ENCODE measurements at regions not wholly inside any gene's neighbourhood (a gene's known extent, or its start where the extent isn't known, plus 50 kb on each side); places are given as distances from the start of the nearest gene placed in this dataset.

DNA sequence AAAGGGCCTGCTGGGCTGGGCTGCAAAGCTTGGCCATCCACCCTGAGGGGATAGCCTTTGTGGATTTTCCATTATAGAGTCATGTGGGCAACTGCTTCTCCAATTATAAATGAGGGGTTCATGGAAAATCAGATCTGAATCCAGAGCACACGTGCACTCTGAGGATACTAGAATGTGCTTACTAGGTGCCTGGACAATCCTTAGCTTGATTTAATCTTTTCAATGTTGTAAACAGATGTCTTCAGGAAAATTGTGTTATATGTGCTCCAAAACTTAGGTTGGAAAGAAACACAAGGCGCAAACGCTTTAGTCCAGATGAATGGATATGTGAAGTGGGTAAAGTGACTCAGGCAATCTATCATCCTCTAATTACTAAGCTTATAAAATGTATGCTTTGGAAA is 92.0 kb downstream of the SLC17A6 start:
- TF ChIP-seq, protein P1, sequence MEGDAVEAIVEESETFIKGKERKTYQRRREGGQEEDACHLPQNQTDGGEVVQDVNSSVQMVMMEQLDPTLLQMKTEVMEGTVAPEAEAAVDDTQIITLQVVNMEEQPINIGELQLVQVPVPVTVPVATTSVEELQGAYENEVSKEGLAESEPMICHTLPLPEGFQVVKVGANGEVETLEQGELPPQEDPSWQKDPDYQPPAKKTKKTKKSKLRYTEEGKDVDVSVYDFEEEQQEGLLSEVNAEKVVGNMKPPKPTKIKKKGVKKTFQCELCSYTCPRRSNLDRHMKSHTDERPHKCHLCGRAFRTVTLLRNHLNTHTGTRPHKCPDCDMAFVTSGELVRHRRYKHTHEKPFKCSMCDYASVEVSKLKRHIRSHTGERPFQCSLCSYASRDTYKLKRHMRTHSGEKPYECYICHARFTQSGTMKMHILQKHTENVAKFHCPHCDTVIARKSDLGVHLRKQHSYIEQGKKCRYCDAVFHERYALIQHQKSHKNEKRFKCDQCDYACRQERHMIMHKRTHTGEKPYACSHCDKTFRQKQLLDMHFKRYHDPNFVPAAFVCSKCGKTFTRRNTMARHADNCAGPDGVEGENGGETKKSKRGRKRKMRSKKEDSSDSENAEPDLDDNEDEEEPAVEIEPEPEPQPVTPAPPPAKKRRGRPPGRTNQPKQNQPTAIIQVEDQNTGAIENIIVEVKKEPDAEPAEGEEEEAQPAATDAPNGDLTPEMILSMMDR (conservative IDR thresholded peaks at IDR 0.05) = no peak
- H3K27ac ChIP-seq = no peak overlapping the region
